Middle frontal gyrus (tissue), 1 donor: ENCODE measurements at regions not wholly inside any gene's neighbourhood (a gene's known extent, or its start where the extent isn't known, plus 50 kb on each side); places are given as distances from the start of the nearest gene placed in this dataset.
"Not testable (repeated sequence)": the region's sequence is repeated elsewhere in the genome, so short reads cannot be mapped to it uniquely, and the experiment has no call there.

Source experiments
- DNase-seq: peaks from one replicate; pipeline ENCODE4 v3.0.0-alpha.2; 2015; ENCODE audit warnings: low spot score; ENCODE audit errors: extremely low spot score

GRCh38 chr7:156043416-156044178, 231.3 kb upstream of the SHH start:
- no peak for DNase-seq

GRCh38 chr7:156041398-156041797, 229.1 kb upstream of the SHH start:
- no peak for DNase-seq

- no peak for DNase-seq
These were observed 227.9 kb upstream of the SHH start for GRCh38 chr7:156039971-156040677.

- no peak for DNase-seq
These were observed 226.9 kb upstream of the SHH start for GRCh38 chr7:156039194-156039593.

GRCh38 chr7:156038345-156038744, 226.1 kb upstream of the SHH start:
- DNase-seq = no peak

GRCh38 chr7:156036153-156036552, 223.9 kb upstream of the SHH start:
- no peak for DNase-seq

GRCh38 chr7:156035387-156035786, 223.1 kb upstream of the SHH start:
- not testable (repeated sequence) for DNase-seq

GRCh38 chr7:156034397-156034796, 222.1 kb upstream of the SHH start:
- no peak for DNase-seq

- no peak for DNase-seq
These were observed 220.7 kb upstream of the SHH start for GRCh38 chr7:156032973-156033372.

GRCh38 chr7:156031679-156032478, 219.6 kb upstream of the SHH start:
- no peak for DNase-seq

- no peak for DNase-seq
These were observed 217.3 kb upstream of the SHH start for GRCh38 chr7:156029460-156030007.

GRCh38 chr7:156028521-156028920, 216.3 kb upstream of the SHH start:
- DNase-seq = no peak

GRCh38 chr7:156027821-156028220, 215.6 kb upstream of the SHH start:
- no peak for DNase-seq

- DNase-seq = no peak
These were observed 214.3 kb upstream of the SHH start for GRCh38 chr7:156026603-156027002.

- no peak for DNase-seq
These were observed 213.9 kb upstream of the SHH start for GRCh38 chr7:156026076-156026600.

GRCh38 chr7:156025675-156026074, 213.4 kb upstream of the SHH start:
- DNase-seq = no peak

- DNase-seq = no peak
These were observed 211.9 kb upstream of the SHH start for GRCh38 chr7:156024201-156024600.

GRCh38 chr7:156022483-156023459, 210.5 kb upstream of the SHH start:
- no peak for DNase-seq

- DNase-seq = no peak
These were observed 209.2 kb upstream of the SHH start for GRCh38 chr7:156021471-156021870.

- no peak for DNase-seq
These were observed 208.3 kb upstream of the SHH start for GRCh38 chr7:156020566-156020965.
